ENCODE measurements at regions not wholly inside any gene's neighbourhood (a gene's known extent, or its start where the extent isn't known, plus 50 kb on each side); places are given as distances from the start of the nearest gene placed in this dataset.
"Not testable (repeated sequence)": the region's sequence is repeated elsewhere in the genome, so short reads cannot be mapped to it uniquely, and the experiment has no call there.

DNA sequence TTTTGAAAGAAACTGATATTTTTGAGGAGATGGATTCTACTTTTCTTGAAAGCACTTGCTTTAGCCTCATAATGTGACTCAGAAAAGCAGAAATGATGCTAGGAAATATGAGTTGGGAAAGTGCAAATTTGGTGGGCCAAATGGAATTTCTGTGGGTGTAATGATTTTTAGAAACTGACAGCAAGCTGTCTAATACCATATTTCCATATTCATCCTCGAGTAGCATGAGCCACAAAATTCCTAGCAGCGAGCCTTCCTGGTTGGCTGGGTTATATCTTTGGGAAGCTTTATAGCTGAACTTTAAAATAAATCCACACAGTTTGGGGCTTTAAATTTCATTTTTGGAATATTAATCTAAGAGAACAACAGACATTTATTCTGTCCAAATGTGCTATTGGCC lies 190.0 kb downstream of the DSC3 start:
- no peak overlapping the region for H3K4me3 ChIP-seq (ENCODE audit: low read depth in 1 of 2, low read length in 2 of 2)
- ATAC-seq (ENCODE audit: insufficient read depth, low read depth) = no peak
- H3K36me3 ChIP-seq (ENCODE audit: insufficient read depth, low read length) = no peaks in the 10 kb centered on the region
- H3K4me1 ChIP-seq (ENCODE audit: insufficient read depth, low read length) = no peaks in the 10 kb centered on the region
- H3K79me2 ChIP-seq (ENCODE audit: insufficient read depth, low read length) = no peaks in the 10 kb centered on the region
- H3K27me3 ChIP-seq (ENCODE audit: insufficient read depth, low read length, poor library complexity) = no peaks in the 10 kb centered on the region
- no peak for DNase-seq
- no peak overlapping the region for H3K9ac ChIP-seq (ENCODE audit: low read depth, low read length)
- H3K9me3 ChIP-seq (ENCODE audit: insufficient read depth, low read length, severe bottlenecking) = no peaks in the 10 kb centered on the region
- TF ChIP-seq EZH2 (IDR thresholded peaks at IDR 0.05; ENCODE audit: borderline replicate concordance, low read depth, low read length, severe bottlenecking) = no peak
- TF ChIP-seq, protein P1, sequence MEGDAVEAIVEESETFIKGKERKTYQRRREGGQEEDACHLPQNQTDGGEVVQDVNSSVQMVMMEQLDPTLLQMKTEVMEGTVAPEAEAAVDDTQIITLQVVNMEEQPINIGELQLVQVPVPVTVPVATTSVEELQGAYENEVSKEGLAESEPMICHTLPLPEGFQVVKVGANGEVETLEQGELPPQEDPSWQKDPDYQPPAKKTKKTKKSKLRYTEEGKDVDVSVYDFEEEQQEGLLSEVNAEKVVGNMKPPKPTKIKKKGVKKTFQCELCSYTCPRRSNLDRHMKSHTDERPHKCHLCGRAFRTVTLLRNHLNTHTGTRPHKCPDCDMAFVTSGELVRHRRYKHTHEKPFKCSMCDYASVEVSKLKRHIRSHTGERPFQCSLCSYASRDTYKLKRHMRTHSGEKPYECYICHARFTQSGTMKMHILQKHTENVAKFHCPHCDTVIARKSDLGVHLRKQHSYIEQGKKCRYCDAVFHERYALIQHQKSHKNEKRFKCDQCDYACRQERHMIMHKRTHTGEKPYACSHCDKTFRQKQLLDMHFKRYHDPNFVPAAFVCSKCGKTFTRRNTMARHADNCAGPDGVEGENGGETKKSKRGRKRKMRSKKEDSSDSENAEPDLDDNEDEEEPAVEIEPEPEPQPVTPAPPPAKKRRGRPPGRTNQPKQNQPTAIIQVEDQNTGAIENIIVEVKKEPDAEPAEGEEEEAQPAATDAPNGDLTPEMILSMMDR (IDR thresholded peaks at IDR 0.05; ENCODE audit: borderline replicate concordance, extremely low read depth, low read length, poor library complexity, severe bottlenecking) = no peak
- H2AFZ ChIP-seq (ENCODE audit: low read depth, low read length) = no peak overlapping the region
- H4K20me1 ChIP-seq (ENCODE audit: insufficient read depth, low read length) = no peaks in the 10 kb centered on the region
- no peak overlapping the region for H3K4me2 ChIP-seq (ENCODE audit: insufficient read depth, low read length)
- no peak overlapping the region for H3K27ac ChIP-seq (ENCODE audit: low read length)

DNA sequence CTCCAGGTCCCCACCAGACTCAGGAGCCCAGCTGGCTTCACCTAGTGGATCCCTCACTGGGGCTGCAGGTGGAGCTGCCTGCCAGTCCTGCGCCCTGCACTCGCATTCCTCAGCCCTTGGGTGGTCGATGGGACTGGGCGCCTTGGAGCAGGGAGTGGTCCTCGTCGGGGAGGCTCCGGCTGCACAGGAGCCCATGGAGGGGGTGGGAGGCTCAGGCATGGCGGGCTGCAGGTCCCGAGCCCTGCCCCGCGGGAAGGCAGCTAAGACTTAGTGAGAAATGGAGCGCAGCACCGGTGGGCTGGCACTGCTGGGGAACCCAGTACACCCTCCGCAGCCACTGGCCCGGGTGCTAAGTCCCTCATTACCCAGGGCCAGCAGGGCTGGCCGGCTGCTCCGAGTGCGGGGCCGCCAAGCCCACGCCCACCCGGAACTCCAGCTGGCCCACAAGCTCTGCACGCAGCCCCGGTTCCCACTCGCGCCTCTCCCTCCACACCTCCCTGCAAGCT lies 203.4 kb downstream of the DSC3 start:
- not testable (repeated sequence) for H3K4me1 ChIP-seq (ENCODE audit: insufficient read depth, low read length); H2AFZ ChIP-seq (ENCODE audit: low read depth, low read length); H3K9me3 ChIP-seq (ENCODE audit: insufficient read depth, low read length, severe bottlenecking); H3K27me3 ChIP-seq (ENCODE audit: insufficient read depth, low read length, poor library complexity); H4K20me1 ChIP-seq (ENCODE audit: insufficient read depth, low read length); H3K79me2 ChIP-seq (ENCODE audit: insufficient read depth, low read length); H3K4me3 ChIP-seq (ENCODE audit: low read depth in 1 of 2, low read length in 2 of 2); H3K4me2 ChIP-seq (ENCODE audit: insufficient read depth, low read length); H3K36me3 ChIP-seq (ENCODE audit: insufficient read depth, low read length); H3K9ac ChIP-seq (ENCODE audit: low read depth, low read length); DNase-seq; ATAC-seq (ENCODE audit: insufficient read depth, low read depth); H3K27ac ChIP-seq (ENCODE audit: low read length)

- H3K27me3 ChIP-seq (ENCODE audit: insufficient read depth, low read length, poor library complexity) = no peaks in the 10 kb centered on the region
- no peaks in the 10 kb centered on the region for H3K9me3 ChIP-seq (ENCODE audit: insufficient read depth, low read length, severe bottlenecking)
- no peaks in the 10 kb centered on the region for H3K79me2 ChIP-seq (ENCODE audit: insufficient read depth, low read length)
- TF ChIP-seq, protein P1 (IDR thresholded peaks at IDR 0.05; ENCODE audit: borderline replicate concordance, extremely low read depth, low read length, poor library complexity, severe bottlenecking) = no peak
- TF ChIP-seq EZH2 (IDR thresholded peaks at IDR 0.05; ENCODE audit: borderline replicate concordance, low read depth, low read length, severe bottlenecking) = no peak
- ATAC-seq (ENCODE audit: insufficient read depth, low read depth) (no peak), DNase-seq (no peak)
- H3K4me3 ChIP-seq (ENCODE audit: low read depth in 1 of 2, low read length in 2 of 2) = no peak overlapping the region
- H3K27ac ChIP-seq (ENCODE audit: low read length) = no peak overlapping the region
- no peaks in the 10 kb centered on the region for H3K4me1 ChIP-seq (ENCODE audit: insufficient read depth, low read length)
- no peaks in the 10 kb centered on the region for H3K36me3 ChIP-seq (ENCODE audit: insufficient read depth, low read length)
- H3K4me2 ChIP-seq (ENCODE audit: insufficient read depth, low read length) = no peak overlapping the region
- H3K9ac ChIP-seq (ENCODE audit: low read depth, low read length) = no peak overlapping the region
- no peak overlapping the region for H2AFZ ChIP-seq (ENCODE audit: low read depth, low read length)
- no peaks in the 10 kb centered on the region for H4K20me1 ChIP-seq (ENCODE audit: insufficient read depth, low read length)
Measured at GRCh38 chr18:30828700-30829099, 213.8 kb downstream of the DSC3 start.

DNA sequence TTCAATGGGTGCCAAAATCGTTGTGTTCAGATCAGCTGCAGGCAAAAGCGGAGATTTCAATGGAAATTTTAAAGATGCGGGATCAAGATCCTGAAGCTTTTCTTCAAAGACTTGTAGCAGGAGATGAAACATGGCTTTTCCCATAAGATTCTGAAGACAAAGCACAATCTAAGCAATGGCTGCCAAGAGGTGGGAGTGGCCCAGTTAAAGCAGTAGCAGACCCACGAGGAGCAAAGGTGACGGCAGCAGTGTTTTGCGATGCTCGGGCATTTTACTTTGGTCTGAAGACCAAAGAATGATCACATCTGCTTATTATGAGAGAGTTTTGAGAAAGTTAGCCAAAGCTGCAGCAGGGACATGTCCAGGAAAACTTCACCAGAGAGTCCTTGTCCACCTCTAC lies 222.9 kb downstream of the DSC3 start:
- H2AFZ ChIP-seq (ENCODE audit: low read depth, low read length) = no peak overlapping the region
- TF ChIP-seq, protein P1 (IDR thresholded peaks at IDR 0.05; ENCODE audit: borderline replicate concordance, extremely low read depth, low read length, poor library complexity, severe bottlenecking) = no peak
- no peak for TF ChIP-seq EZH2 (IDR thresholded peaks at IDR 0.05; ENCODE audit: borderline replicate concordance, low read depth, low read length, severe bottlenecking)
- H4K20me1 ChIP-seq (ENCODE audit: insufficient read depth, low read length) = no peaks in the 10 kb centered on the region
- ATAC-seq (ENCODE audit: insufficient read depth, low read depth) (no peak), DNase-seq (no peak)
- H3K9ac ChIP-seq (ENCODE audit: low read depth, low read length) = no peak overlapping the region
- no peak overlapping the region for H3K4me3 ChIP-seq (ENCODE audit: low read depth in 1 of 2, low read length in 2 of 2)
- H3K4me1 ChIP-seq (ENCODE audit: insufficient read depth, low read length) = no peaks in the 10 kb centered on the region
- H3K27me3 ChIP-seq (ENCODE audit: insufficient read depth, low read length, poor library complexity) = no peaks in the 10 kb centered on the region
- H3K36me3 ChIP-seq (ENCODE audit: insufficient read depth, low read length) = no peaks in the 10 kb centered on the region
- no peaks in the 10 kb centered on the region for H3K9me3 ChIP-seq (ENCODE audit: insufficient read depth, low read length, severe bottlenecking)
- no peak overlapping the region for H3K4me2 ChIP-seq (ENCODE audit: insufficient read depth, low read length)
- no peak overlapping the region for H3K27ac ChIP-seq (ENCODE audit: low read length)
- no peaks in the 10 kb centered on the region for H3K79me2 ChIP-seq (ENCODE audit: insufficient read depth, low read length)
